ENCODE measurements at regions not wholly inside any gene's neighbourhood (a gene's known extent, or its start where the extent isn't known, plus 50 kb on each side); places are given as distances from the start of the nearest gene placed in this dataset.

- no peak overlapping the region for H3K4me3 ChIP-seq
- H3K27me3 ChIP-seq (replicated peaks; ENCODE audit: insufficient read depth) = no peaks in the 10 kb centered on the region
- ATAC-seq (ENCODE audit: insufficient number of reproducible peaks, low FRiP score, low read depth) (no peak), DNase-seq (ENCODE audit: low spot score) (no peak)
- no peaks in the 10 kb centered on the region for H3K36me3 ChIP-seq
- H3K27ac ChIP-seq = peak overlapping the region; percentile 75 to 80
- H3K9me3 ChIP-seq = no peaks in the 10 kb centered on the region
- H3K4me1 ChIP-seq (ENCODE audit: control insufficient read depth in 1 of 2, low read depth in 2 of 2) = peaks cover 12 to 32% of the 10 kb centered on the region in 2 donors
- no peak for TF ChIP-seq CTCF (IDR thresholded peaks at IDR 0.05)
These were observed 59.6 kb upstream of the IRF2 start for GRCh38 chr4:184533908-184534307.

- no peak overlapping the region for H3K4me3 ChIP-seq
- peaks cover 10 to 26% of the 10 kb centered on the region in 2 donors for H3K4me1 ChIP-seq (ENCODE audit: control insufficient read depth in 1 of 2, low read depth in 2 of 2)
- no peak for TF ChIP-seq CTCF (IDR thresholded peaks at IDR 0.05)
These were observed 56.7 kb upstream of the IRF2 start for GRCh38 chr4:184531008-184531407.

GRCh38 chr4:184529283-184529682 is 54.9 kb upstream of the IRF2 start:
- no peak for TF ChIP-seq CTCF (IDR thresholded peaks at IDR 0.05)
- peaks cover 4 to 9% of the 10 kb centered on the region in 2 donors for H3K4me1 ChIP-seq (ENCODE audit: control insufficient read depth in 1 of 2, low read depth in 2 of 2)
- no peak overlapping the region for H3K4me3 ChIP-seq
- DNase-seq (ENCODE audit: low spot score) (no peak), ATAC-seq (ENCODE audit: insufficient number of reproducible peaks, low FRiP score, low read depth) (no peak)
- no peaks in the 10 kb centered on the region for H3K36me3 ChIP-seq
- no peaks in the 10 kb centered on the region for H3K27me3 ChIP-seq (replicated peaks; ENCODE audit: insufficient read depth)
- no peak overlapping the region for H3K27ac ChIP-seq
- H3K9me3 ChIP-seq = peaks cover 6% of the 10 kb centered on the region

More at GRCh38 chr4:184531008-184531407, 56.7 kb upstream of the IRF2 start:
- Histone ChIP-seq H3K36me3 (no peaks in the 10 kb centered on the region), H3K27ac (no peak overlapping the region), H3K9me3 (no peaks in the 10 kb centered on the region), H3K27me3 (replicated peaks; ENCODE audit: insufficient read depth) (no peaks in the 10 kb centered on the region)
- no peak for ATAC-seq (ENCODE audit: insufficient number of reproducible peaks, low FRiP score, low read depth)
- no peak for DNase-seq (ENCODE audit: low spot score)

- H3K9me3 ChIP-seq = peaks cover 6% of the 10 kb centered on the region
- DNase-seq (ENCODE audit: low spot score) (no peak), ATAC-seq (ENCODE audit: insufficient number of reproducible peaks, low FRiP score, low read depth) (no peak)
- H3K27me3 ChIP-seq (replicated peaks; ENCODE audit: insufficient read depth) = no peaks in the 10 kb centered on the region
- H3K36me3 ChIP-seq = no peaks in the 10 kb centered on the region
- no peak overlapping the region for H3K27ac ChIP-seq
- no peak for TF ChIP-seq CTCF (IDR thresholded peaks at IDR 0.05)
- no peak overlapping the region for H3K4me3 ChIP-seq
- peaks cover 0 to 3% of the 10 kb centered on the region in 2 donors for H3K4me1 ChIP-seq (ENCODE audit: control insufficient read depth in 1 of 2, low read depth in 2 of 2)
These were observed 54.4 kb upstream of the IRF2 start for GRCh38 chr4:184528713-184529112.

- ATAC-seq (ENCODE audit: insufficient number of reproducible peaks, low FRiP score, low read depth) = no peak
- TF ChIP-seq CTCF (IDR thresholded peaks at IDR 0.05) = no peak
- H3K27ac ChIP-seq = no peak overlapping the region
- H3K9me3 ChIP-seq = peaks cover 6% of the 10 kb centered on the region
- no peak for DNase-seq (ENCODE audit: low spot score)
- no peak overlapping the region for H3K4me3 ChIP-seq
- no peaks in the 10 kb centered on the region for H3K27me3 ChIP-seq (replicated peaks; ENCODE audit: insufficient read depth)
- no peaks in the 10 kb centered on the region for H3K36me3 ChIP-seq
- H3K4me1 ChIP-seq (ENCODE audit: control insufficient read depth in 1 of 2, low read depth in 2 of 2) = no peaks in the 10 kb centered on the region
These were observed 53.7 kb upstream of the IRF2 start for GRCh38 chr4:184528051-184528450.

Data from thoracic aorta (tissue), 2 donors.